HEK293T (cell line): ENCODE measurements at regions not wholly inside any gene's neighbourhood (a gene's known extent, or its start where the extent isn't known, plus 50 kb on each side); places are given as distances from the start of the nearest gene placed in this dataset.

Experiments used
- FOXA1 ChIP-seq: fragments of 450-650 bp; IDR thresholded peaks from 2 replicates; pipeline ENCODE4 v1.6.1; 2016; ENCODE audit warnings: mild to moderate bottlenecking
- FOXM1 ChIP-seq: fragments of 450-650 bp; IDR thresholded peaks from 2 replicates; pipeline ENCODE4 v1.6.1; 2017; ENCODE audit warnings: mild to moderate bottlenecking, borderline replicate concordance
- LEF1 ChIP-seq: fragments of 450-650 bp; IDR thresholded peaks from 2 replicates; pipeline ENCODE4 v1.6.1; 2017; ENCODE audit warnings: mild to moderate bottlenecking, borderline replicate concordance
- NFRKB ChIP-seq: fragments of 450-650 bp; IDR thresholded peaks from 2 replicates; pipeline ENCODE4 v1.6.1; 2016; ENCODE audit warnings: mild to moderate bottlenecking, moderate library complexity
- SUZ12 ChIP-seq: fragments of 450-650 bp; IDR thresholded peaks from 2 replicates; pipeline ENCODE4 v1.6.1; 2016; ENCODE audit warnings: mild to moderate bottlenecking

DNA sequence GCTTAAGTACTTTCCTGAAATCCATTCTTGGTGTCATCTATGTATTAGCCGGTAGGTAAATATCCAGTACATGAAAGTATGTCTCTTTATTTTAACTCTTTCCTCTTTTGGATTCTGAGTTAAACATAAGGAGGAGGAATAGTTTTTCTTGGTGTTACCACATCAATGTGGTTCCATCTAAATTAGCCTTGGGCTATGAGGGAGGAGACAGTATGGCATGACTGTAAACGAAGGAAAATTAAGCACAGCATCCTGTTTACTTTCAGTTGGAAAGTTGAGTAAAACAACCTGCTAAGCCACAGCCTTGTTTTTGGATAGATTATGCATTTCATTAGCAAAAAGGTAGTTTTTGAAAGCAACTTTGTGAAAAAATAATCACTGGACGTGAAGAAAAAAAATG is 693.0 kb upstream of the SOX9 start:
- TF ChIP-seq FOXM1 (no peak), FOXA1 (no peak), SUZ12 (no peak), LEF1 (no peak), NFRKB (no peak)
